ENCODE measurements at regions not wholly inside any gene's neighbourhood (a gene's known extent, or its start where the extent isn't known, plus 50 kb on each side); places are given as distances from the start of the nearest gene placed in this dataset.
"Not testable (repeated sequence)": the region's sequence is repeated elsewhere in the genome, so short reads cannot be mapped to it uniquely, and the experiment has no call there.

- no peak for DNase-seq
- ATAC-seq = peak; percentile 83 to 85
- intact Hi-C loops (cut with DNase I) = no loop called here
Measured at GRCh38 chr6:3919130-3919628, 70.0 kb downstream of the FAM50B start.

DNA sequence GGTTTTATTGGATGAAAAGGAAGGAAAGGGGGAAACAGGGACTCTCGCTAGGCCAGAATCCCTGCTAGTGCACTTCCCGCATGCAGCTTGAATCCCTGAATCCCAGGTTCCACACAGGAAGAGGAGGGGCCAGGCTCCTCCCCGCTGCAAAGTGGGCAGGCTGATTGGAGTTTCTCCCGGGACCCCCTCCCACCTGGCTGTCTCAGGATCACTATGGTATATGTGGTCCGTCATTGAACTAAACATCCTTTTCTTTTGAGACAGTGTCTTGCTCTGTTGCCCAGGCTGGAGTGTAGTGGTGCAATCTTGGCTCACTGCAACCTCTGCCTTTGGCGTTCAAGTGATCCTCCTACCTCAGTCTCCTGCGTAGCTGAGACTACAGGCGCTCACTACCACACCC lies 70.7 kb downstream of the FAM50B start:
- ATAC-seq (no peak), DNase-seq (no peak)

DNA sequence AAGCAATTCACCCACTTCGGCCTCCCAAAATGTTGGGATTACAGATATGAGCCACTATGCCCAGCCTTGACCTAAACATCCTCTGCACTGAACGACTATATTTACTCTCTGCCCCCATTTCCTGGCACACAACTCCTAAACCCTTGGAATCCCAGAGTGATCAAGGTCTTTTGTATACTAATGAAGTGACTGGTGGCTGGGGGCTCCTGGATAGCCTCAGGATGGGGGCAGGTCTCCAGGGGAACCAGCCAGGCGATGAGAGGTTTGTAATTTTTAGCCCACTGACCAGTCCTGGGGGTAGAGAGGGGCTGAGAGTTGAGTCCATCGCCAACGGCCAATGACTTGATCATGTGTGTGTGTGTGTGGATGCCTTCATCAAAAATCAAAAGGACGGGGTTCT lies 71.1 kb downstream of the FAM50B start:
- no peak for ATAC-seq
- DNase-seq = no peak
- intact Hi-C loops (cut with DNase I) = no loop called here

More for the DNA sequence above, 70.7 kb downstream of the FAM50B start:
- intact Hi-C loops (cut with DNase I) = no loop called here

GRCh38 chr6:3921663-3922062 lies 72.5 kb downstream of the FAM50B start:
- ATAC-seq (no peak), DNase-seq (no peak)
- intact Hi-C loops (cut with DNase I) = no loop called here

DNA sequence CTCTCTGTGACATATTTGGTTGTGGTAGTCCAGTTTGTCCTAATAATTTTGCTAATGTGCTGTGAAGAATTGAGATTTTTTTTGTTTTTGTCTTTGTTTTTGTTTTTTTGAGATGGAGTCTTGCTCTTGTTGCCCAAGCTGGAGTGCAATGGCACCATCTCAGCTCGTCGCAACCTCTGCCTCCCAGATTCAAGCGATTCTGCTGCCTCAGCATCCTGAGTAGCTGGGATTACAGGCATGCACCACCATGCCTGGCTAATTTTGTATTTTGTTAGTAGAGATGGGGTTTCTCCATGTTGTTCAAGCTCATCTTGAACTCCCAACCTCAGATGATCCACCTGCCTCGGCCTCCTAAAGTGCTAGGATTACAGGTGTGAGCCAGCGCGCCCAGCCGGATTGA lies 73.4 kb downstream of the FAM50B start:
- ATAC-seq; intact Hi-C loops (cut with DNase I); DNase-seq: not testable (repeated sequence)

GRCh38 chr6:3925223-3926149 lies 76.3 kb downstream of the FAM50B start:
- intact Hi-C loops (cut with DNase I) = not testable (repeated sequence)
- ATAC-seq (peak; percentile 83 to 91), DNase-seq (peak; percentile 76)

DNA sequence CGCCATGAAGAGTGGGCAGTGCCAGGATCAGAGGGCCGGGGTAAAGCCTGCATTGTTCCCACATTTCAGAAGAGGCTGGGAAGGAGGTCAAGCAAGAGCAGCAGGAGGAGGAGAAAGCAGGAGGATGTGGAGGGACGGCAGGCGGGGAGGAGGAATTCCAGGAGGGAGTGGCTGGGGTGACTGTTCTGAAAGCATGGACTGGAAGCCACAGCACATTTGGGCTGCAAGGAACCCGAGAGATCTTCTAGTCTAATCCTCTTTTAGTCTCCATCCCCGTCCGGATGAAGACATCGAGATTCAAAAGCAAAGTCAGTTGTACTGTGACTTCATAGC lies 76.9 kb downstream of the FAM50B start:
- intact Hi-C loops (cut with DNase I) = no loop called here
- ATAC-seq (peak; percentile 50 to 82), DNase-seq (peak; percentile 56)

DNA sequence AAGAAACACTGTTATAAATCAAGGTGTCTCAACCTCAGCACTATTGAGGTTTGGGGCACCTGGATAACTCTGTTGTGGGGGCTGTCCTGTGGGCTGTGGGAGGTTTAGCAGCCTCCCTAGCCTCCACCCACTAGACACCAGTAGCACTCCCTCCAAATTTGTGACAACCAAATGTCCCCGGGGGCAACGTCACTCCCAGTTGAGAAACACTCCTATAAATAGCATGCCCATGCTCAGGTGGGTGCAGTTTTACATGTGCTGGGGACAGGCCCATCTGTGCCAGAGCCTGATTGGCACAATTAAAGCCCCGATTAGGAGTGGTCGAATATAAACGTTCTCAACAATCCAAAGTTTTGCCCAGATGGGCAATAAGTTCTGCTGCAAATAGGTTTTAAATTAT lies 78.9 kb downstream of the FAM50B start:
- no peak for DNase-seq
- ATAC-seq = no peak
- intact Hi-C loops (cut with DNase I) = no loop called here

GRCh38 chr6:3929281-3929798 lies 80.2 kb downstream of the FAM50B start:
- DNase-seq (peak; percentile 39), ATAC-seq (peak in 1 of 2 donors; percentile 17)
- intact Hi-C loops (cut with DNase I) = no loop called here

DNA sequence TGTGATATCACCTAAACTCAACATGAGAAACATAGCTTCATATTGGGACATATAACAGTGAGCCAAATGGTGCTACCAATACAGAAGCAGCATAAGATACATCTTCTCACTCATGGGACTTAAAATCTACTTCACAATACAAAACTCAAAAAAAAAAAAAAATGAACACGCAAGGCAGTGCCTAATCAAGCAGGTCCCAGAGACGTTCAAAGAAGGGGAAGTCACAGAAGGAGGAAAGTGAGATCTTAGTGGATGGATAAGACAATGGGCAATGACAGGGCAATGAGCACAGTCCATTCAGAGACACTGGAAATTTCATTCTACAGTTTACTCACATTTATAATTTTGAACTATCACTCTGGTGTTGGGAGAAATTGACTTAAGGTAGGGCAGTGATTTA lies 88.3 kb downstream of the FAM50B start:
- intact Hi-C loops (cut with DNase I) = loop anchor here in 1 of 2 donors (10.0 kb wide), 1 partner anchor 57 kb away; no protein-coding TSS in a partner anchor

DNA sequence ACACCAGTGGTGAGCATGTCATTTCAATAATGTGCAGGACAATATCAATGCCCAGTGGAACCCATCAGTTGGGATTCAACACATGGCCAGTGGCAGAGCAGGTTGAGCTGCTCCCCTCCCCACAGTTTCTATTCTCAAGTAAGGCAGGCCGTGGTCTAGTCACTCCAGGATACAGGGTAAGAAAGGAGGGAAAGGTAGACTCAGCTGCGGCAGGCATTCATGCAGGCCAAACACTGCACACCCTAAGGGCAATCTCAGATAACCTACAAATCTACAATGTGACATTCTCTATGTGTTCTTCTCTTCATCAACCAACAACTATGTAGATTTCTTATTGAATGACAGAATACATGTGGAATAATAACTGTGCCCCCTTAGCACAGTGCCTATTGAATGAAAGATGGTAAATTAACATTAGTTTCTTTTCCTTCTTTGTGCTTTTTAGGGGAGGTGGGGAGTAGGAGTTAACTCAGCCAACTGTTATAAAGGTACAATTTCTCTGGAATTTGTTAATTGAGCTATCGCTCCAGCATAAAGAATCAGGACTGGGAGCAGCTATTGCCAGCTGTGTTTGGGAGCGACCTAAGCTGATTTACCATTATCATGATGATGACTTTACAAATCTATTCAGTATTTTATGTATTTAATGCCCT lies 89.7 kb downstream of the FAM50B start:
- intact Hi-C loops (cut with DNase I) = loop anchor here in 1 of 2 donors (10.0 kb wide), 1 partner anchor 56 kb away; no protein-coding TSS in a partner anchor
- ATAC-seq = no peak
- DNase-seq = no peak

More for the DNA sequence above, 88.3 kb downstream of the FAM50B start:
- no peak for DNase-seq
- no peak for ATAC-seq

- ATAC-seq (no peak), DNase-seq (no peak)
- intact Hi-C loops (cut with DNase I) = loop anchor here in 1 of 2 donors (10.0 kb wide), 1 partner anchor 55 kb away; no protein-coding TSS in a partner anchor
Measured at GRCh38 chr6:3939368-3939958, 90.3 kb downstream of the FAM50B start.

DNA sequence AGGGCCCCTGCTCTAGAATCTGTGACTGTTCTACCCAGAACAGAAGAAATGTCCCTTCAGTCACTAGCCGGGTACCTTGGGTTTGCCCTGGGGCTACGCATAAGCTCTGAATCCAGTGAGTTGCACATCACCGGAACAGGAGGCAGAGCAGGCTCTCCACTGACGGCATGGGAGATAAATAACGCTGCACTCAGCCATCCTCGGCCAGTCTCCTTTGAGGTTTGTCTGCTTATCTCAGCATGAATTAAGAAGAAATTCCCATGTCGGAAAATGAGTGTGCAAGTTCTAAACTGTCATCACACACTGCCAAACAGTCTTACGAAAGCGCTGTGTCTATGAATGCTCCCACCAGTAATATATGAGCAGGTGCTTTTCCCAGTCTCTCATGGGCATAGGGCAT lies 90.8 kb downstream of the FAM50B start:
- intact Hi-C loops (cut with DNase I) = loop anchor here in 1 of 2 donors (10.0 kb wide), 1 partner anchor 55 kb away; no protein-coding TSS in a partner anchor
- ATAC-seq = peak; percentile 63 to 87
- no peak for DNase-seq

- no peak for DNase-seq
- ATAC-seq = no peak
Measured at GRCh38 chr6:3940703-3941102, 91.5 kb downstream of the FAM50B start.

GRCh38 chr6:3943331-3943765 lies 94.2 kb downstream of the FAM50B start:
- intact Hi-C loops (cut with DNase I) = no loop called here
- ATAC-seq = no peak
- peak; percentile 46 for DNase-seq

More at GRCh38 chr6:3940703-3941102, 91.5 kb downstream of the FAM50B start:
- intact Hi-C loops (cut with DNase I) = no loop called here

DNA sequence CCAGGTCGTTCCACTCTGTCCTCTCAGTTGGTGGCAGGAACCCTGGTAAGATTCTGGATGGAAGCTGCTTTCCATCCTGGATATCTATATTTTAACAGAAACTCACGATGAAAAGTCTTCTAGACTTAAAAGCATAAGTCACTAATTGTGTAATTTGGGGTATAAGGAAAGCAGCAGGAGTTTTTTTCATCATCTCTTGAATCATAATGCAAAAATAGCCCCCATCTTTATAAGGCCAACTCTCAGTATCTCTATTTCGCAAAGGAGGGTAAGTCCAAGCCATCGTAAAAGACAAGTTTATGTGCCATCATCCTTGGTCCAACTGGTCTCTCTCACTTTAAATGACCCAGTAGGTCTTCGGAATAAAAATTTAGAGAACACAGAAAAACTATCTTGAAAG lies 95.1 kb downstream of the FAM50B start:
- intact Hi-C loops (cut with DNase I) = no loop called here
- no peak for DNase-seq

GRCh38 chr6:3946778-3947177 lies 97.6 kb downstream of the FAM50B start:
- intact Hi-C loops (cut with DNase I) = no loop called here
- ATAC-seq (peak in 1 of 2 donors; percentile 12), DNase-seq (no peak)

More for the DNA sequence above, 95.1 kb downstream of the FAM50B start:
- ATAC-seq = no peak

- intact Hi-C loops (cut with DNase I) = no loop called here
- ATAC-seq = no peak
- no peak for DNase-seq
Measured at GRCh38 chr6:3948866-3949265, 99.7 kb downstream of the FAM50B start.

GRCh38 chr6:3949521-3949920 lies 100.3 kb downstream of the FAM50B start:
- ATAC-seq (no peak), DNase-seq (no peak)
- intact Hi-C loops (cut with DNase I) = no loop called here

Measured in left cardiac atrium (tissue), 4 donors.